NK-92 (cell line): ENCODE measurements at regions not wholly inside any gene's neighbourhood (a gene's known extent, or its start where the extent isn't known, plus 50 kb on each side); places are given as distances from the start of the nearest gene placed in this dataset.

Source experiments
- DNase-seq: peaks from one replicate; lab custom pipeline; 2025; ENCODE audit not compliant: unreplicated experiment; lab: John Stamatoyannopoulos, UW

DNA sequence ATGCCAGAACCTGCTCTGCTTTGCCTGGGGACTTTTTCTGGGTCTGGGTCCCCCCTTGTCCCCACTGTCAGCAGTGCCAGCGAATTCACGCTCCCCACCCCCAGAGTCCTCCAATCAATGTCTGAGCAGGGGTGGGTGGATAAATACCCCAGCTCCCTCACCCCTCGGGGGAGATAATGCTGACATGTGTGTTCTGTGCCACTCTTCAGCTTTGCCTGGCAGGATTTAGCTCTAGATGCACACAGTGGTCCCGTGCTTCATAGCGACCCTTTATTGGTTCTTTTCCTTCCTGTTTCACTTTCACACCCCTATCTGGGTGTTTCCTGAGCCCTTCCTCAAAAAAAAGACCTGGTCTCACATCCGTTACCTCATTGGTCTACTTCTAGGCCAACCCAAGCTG is 277.0 kb downstream of the NPIPA8 start:
- no peak for DNase-seq

DNA sequence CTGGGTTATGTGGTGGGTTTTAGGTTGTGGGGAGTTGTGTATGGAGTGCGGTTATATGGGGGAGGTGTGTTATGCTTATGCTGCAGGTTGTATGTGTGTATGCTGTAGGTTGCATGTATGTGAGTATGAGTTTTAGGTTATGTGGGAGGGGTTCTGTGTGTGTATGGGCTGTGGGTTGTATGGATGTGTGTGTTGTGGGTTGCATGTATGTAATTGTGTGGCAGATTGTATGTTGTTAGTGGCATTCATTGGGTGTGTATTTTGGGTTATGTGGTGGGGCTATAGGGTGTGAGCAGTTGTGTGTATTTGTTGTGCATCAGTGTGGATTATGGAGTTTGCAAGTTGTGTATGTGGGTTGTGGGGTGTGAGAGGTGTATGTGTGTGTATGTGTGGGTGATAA is 277.4 kb downstream of the NPIPA8 start:
- DNase-seq: no peak

DNA sequence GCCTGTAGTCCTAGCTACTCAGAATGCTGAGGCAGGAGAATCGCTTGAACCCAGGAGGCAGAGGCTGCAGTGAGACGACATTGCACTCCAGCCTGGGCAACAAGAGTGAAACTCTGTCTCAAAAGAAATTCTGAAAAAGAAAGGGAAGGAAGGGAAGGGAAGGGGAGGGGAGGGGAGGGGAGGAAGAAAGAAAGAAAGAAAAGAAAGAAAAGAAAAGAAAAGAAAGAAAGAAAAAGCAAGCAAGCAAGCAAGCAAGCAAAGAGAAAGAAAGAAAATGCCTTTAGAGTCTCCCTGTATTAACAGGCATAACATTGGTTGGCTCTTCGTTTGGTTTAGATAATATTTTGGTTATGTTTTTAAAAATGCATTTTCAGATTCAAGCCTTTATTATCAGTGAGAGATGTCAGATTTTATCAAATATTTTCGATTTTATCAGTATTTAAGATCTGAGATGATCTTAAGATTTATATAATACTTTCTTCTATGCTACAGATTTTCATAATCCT is 281.1 kb downstream of the NPIPA8 start:
- DNase-seq: no peak

DNA sequence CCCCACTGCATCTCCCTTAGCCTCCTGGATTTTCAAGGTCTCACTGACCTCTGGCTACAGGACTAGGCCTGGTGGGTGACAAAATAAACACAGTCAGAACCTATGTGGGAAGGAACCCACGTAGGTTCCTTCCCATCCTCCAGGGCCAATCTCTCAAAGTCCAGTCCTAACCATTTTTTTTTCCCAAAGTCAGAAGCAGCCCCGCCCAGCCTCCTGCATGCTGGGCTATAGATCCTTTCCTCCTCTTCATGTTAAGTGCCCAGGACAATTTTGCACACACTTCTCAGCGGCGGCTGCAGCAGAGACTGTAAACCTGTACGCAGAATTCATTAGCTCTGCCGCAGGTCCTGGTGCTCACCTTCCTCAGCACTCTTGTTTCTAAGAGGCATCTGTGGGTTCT is 285.8 kb downstream of the NPIPA8 start:
- DNase-seq: no peak

DNA sequence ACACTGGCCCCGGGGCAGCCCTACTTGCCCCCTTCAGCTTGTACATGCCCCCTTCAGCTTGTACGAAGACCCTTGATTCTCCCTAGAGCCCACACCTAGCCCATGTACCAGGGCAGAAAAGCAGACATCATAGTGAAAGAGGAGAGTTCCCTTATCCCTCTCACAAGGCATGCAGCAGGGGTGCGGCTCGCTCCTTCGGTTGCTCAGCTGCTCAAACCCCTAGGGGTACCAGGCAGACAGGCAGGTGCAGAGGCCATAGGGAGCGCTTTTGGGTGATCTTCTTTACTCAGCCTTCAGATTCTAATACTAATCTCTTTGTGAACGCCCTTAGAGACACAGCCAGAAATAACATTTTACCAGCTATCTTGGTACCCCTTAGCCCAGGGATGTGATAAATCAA is 286.3 kb downstream of the NPIPA8 start:
- DNase-seq: no peak

DNA sequence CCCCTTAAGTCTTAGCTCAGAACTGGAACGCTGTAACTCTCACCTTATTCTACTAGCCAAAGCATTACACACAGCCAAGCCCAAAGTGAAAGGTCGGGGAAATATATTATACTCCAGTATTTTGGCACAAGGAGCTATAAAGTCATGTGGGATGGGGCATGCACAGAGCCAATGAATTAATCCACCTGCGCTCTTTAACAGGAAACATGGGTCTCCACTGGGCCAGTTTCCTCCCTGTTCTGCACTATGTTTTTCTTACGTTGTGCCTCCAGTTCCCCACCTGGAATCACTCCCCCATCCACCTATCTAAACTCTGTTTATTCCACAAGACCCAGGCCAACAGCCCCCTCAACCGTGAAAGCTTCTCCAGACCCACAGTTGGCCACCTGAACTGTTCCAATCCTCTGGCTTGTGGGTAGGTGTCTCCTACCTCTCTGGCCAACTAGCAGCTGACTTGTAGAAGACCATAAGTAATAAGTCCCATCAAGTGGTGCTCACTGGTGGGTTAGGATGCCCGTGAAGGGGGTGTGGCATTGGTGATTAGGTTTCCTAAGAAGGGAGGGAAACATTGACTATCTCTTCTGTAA is 286.9 kb downstream of the NPIPA8 start:
- no peak for DNase-seq

DNA sequence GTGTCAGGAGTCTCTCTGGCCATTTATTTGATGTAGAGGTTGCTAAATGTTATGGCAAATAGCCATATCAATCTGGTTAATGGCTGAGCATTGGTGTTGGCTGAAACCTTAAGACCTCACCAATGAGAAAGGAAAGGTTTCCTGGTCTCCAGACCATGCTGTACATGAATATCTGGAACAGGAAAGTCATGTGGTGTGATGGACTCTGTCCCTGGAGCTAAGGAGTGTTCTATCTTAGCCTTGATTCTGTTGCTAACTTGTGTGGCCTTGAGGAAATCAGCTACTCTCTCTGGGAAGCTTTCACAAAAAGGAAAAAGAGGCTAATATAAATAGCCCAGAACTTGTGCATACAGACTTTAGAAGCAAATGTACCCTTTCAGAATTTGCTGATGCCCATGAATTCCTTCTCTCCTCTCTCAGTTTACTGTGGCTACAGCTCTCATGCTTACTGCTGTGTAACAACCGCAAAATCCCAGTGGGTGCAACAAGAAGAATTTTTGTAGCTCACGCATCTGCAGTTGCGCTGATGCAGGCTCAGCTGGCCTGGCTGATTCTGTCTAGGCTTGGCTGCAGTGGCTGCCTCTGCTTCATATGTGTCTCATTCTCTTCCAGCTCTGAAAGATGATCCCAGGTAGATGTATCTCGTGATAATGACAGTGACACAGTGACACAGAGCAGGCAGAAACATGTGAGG is 287.5 kb downstream of the NPIPA8 start:
- no peak for DNase-seq

DNA sequence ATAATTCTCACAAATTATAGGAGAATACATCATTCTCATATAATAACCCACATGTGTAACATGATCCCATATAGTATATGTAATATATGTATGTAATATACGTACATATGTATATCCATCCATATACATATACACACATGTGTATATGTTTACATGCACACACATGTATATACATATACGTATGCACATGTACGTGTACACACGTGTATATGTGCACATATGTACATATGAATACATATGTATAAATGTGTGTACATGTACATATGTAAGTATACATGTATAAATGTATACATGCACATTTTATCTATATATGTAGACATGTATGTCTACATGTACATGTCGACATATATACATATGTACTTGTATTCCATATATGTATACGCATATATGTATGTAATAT is 288.8 kb downstream of the NPIPA8 start:
- no peak for DNase-seq

DNA sequence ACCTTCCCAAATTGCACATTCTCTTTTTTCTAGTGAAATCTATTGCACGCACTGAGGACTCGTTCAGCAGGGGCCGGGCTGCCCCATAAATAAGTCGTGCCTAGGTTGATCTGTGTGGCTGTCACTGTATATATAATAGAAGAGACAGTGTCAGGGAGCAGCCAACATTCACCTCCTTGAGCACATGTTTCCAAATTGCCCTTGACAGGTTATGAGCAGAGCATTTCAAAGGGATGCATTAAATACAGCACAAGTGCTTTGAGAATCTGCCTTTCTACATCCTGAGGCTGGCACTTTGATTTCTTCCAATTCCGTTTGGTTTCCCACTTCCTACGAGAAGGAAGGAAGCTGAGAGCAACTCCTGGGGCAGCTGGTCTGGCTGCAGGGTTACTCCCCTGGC is 291.2 kb downstream of the NPIPA8 start:
- DNase-seq: no peak

DNA sequence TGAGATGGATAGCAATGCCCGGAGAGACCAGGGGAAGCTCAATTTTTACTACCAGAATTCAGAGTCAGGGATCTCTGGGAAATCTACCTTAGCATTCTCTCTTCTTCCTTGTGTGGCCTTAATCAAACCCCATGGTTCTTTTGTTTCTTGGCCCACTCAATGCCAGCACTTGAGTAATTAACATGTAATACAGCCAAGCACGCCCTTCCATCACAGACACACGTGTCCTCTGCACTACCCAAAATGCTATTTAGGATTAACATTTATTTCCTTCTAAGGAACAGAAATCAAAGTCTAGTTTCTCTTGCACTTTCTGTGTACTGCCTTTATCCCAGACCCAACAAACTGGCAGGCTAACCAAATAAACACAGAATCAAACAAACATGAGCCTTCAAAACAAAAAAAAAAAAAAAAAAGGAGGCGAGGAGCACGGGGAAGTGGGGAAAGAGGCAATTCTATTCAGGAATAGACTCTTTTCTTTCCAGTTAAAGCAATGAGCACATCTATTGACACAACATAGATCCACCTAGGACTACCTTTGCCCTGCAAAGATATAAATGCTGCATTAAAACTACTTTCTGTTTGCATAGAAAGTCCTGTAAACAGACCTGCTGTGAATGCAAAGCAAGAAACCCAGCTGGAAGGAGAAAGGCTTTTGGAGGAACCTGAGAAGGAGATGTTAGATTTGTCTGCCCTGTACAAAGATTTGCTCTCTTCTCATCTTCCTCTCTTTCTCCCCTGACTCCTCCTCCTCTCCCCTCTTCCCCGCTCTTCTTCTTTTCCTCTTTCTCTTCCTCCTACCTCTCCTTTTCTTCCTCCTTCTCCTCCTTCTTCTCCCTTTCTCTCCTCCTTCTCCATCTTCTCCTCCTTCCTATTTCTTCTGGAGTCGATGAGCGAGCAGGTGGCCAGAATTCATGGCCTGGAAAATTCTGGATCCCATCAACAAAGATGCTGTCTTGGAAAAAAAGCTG is 294.4 kb downstream of the NPIPA8 start:
- DNase-seq: no peak

DNA sequence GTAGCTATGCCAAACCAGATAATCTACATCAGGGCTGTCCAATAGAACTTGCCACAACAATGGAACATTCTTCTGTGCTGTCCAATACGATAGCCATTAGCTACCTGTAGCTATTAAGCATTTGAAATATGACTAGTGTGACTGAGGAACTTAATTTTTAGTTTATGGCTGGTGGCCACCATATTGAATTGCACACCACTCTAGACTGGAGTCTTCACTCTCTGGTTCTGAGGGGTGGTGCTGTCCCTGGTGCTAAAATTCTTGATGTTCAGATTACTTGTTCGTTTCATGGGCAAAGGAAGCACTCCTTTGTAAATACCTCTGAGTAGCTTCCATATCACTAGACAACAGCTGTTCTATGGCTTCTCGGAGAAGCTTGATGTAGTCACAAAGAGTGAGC is 296.6 kb downstream of the NPIPA8 start:
- no peak for DNase-seq

DNA sequence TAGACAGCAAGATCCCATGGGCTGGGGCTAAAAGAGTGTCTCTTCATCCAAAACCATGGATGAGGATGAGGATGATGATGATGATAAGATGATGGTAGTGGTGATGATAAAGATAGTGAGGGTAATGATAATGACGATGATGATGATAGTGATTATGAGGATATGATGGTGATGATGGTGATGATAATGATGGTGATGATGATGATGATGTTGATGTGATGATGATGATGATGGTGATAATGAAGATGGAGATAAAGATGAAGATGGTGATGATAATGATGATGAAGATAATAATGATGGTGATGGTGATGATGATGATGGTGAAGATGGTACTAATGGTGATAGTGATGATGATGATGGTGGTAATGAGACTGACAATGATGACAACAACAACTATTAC is 299.5 kb downstream of the NPIPA8 start:
- DNase-seq: no peak

DNA sequence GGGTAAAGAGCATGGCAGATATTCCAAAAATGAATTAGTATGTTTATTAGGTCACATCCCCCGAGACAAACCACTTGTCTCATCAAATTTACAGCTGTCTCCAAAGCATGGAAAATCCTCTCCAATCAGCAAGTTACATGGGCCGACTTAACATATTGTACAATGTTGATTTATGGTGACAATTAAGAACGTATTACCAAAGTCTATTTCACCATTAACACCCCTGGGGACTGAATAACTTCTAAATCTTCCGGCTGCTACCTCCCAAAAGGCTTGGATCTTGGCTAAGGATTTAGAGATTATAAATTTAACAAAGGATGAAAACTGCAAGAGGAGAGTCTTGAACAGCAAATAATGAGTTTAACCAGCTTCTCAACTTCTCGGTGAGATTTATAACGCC is 311.9 kb downstream of the NPIPA8 start:
- DNase-seq: no peak

DNA sequence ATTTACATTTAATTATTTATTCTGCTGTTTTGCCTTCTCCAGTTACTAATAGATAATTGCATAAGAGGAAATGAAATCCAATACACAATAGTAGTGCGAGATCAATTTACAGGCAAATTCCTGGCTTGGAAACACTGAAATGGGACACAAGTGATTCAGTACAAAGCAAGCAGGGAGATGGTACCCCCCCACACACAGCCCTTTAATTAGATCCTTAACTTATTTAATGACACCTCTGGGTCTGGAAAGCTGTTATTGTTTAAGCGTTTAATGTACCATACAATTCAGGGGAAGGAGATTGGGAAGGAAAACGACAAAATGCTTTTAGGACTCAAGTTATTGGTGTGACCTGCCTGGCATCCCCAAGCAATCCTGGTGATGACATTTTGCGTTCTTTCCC is 318.2 kb downstream of the NPIPA8 start:
- DNase-seq: no peak

DNA sequence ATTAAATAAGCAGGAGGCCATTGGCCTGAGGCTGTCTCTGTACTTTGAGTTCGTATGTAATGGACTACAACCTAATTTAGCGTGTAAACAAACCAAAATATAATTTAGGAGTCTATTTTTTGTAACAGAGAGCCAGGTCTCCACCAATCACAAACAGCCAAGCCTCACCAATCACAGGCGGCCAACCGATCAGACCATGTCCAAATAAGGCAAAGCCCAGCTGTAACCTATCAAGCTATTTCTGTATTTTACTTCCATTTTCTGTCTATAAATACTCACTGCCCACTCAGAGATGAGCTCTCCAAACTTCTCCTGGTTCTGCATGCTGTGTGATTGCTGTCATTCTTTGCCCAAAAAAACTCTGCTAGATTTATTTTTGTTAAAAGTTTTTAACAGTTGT is 322.7 kb downstream of the NPIPA8 start:
- DNase-seq: no peak

DNA sequence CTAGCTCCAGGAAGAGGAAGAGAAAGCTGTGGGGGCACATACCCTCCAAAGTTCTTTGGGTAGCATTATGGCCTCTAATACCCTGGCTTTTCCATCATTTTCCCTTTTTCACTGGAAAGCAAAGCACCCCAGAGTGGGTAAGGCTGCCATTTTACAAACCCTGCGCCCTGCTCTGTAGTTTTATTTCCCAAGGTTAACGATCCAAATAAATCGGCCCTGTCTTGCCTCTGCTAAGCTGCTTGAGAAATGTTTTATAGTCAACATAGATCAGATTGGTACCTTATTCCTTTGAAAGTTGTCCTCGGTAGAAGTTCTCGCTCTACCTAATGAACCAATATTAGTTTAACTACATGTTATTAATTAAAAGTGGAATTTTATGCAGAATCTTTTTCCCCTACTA is 328.2 kb downstream of the NPIPA8 start:
- DNase-seq: no peak

DNA sequence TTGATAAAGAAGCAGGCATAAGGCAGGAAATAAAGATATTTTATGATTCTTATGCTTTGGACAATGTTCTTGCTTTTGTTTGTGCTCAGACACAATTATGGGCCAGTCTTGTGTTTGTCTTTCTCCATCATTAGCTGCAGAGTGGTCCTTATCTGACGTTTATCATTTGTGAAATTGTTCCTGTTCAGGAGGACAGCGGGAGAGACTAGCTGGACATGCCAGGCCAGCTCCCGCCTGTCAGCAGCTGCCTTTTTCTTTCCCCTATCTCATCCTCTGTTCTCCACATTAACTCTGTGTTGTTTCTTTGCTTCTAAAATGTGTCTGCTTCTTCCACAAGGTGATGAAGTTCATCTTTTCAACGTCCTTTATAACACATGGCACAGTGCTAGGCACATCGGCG is 333.5 kb downstream of the NPIPA8 start:
- DNase-seq: no peak

DNA sequence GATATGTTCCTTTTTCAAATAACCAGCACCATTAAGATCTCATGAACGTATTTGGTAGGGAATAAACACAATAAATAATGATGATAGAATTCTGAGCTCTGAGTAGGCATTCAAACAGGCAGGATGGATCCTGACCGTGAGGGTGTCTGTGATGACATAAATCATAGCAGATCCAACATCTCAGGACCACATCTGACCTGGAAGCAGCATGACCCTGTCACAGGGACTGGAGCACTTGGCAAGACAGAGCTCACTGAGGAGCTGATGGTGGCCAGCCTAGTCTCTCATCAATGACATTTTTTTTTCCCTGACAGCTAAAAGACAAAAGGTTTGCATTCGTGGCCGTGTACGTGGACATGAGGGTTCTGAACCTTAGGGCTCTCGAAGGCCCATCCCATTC is 337.5 kb downstream of the NPIPA8 start:
- no peak for DNase-seq

DNA sequence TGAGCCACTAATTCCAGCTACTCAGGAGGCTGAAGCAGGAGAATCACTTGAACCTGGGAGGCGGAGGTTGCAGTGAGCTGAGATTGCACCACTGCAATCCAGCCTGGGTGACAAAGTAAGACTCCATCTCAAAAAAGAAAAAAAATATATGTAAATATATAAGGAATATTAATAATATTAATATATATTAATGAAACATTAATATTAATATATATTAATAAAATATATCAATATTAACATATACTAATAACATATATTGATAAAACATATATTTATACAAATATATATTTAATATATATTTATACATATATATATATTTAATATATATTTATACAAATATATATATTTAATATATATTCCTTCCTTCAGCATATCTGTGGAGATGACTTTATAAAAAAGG is 338.0 kb downstream of the NPIPA8 start:
- no peak for DNase-seq

DNA sequence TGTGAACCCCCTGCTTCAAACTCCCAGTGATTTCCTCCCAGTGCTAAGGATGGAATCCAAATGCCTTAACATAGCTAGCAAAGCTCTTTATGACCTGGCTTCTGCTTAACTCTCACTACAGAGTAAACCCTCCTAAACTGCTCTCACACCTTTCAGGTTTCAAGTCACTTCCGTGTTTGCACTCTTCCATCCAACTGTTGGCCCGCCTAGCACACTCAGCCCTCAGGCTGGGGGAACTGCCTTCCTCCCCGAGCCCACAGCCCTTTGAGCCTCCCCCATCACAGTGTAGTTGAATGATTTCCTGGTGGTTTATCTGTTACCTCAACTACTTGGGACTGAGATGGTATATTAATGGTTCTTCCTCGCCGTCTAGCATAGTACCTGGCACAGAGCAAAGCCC is 342.5 kb downstream of the NPIPA8 start:
- DNase-seq: no peak

DNA sequence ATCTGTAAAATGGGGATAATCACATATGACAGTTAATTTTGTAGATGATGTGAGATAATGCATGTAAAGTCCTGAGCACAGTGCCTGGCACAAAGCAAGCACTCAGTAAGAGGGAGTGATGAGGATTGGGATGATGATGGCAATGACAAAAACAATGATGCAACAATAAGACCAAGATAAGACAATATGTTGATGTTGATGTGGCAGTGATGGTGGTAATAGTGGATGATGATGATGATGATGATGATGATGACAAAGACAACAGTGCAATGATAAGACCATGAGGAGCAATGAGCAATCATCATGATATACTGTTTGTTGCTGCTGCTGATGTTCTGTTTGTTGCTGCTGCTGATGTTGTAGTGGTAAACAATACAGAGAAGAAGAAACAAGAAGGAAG is 344.1 kb downstream of the NPIPA8 start:
- DNase-seq: no peak

DNA sequence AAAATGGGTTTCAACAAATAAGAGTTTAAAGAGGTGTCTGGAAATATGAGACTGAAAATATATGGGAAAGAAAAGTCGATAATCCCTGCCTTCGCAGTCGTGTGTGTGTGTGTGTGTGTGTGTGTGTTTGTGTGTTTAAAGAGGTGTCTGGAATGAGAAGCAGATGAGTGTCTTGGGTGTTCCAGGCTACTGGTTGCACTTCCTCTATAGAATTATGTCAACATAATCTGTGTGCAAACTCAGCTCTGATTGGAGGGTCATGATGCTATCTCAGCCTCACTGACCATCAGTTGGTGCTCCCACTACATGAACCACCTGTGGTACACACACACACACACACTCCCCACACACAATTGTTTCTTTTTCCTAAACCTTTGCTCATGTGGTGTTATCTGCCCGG is 347.3 kb downstream of the NPIPA8 start:
- DNase-seq: no peak
